Nephron (organoid): ENCODE measurements at regions not wholly inside any gene's neighbourhood (a gene's known extent, or its start where the extent isn't known, plus 50 kb on each side); places are given as distances from the start of the nearest gene placed in this dataset.
"Not testable (repeated sequence)": the region's sequence is repeated elsewhere in the genome, so short reads cannot be mapped to it uniquely, and the experiment has no call there.

Experiments used
- H3K27ac Mint-ChIP-seq, 3 experiments: 2 replicates each; pipeline ENCODE4 v1.8.0; 2020; ENCODE audit warnings: mixed read lengths in 3 of 3, mild to moderate bottlenecking in 2 of 3, moderate library complexity in 1 of 3
- H3K27me3 Mint-ChIP-seq: 2 replicates; pipeline ENCODE4 v1.8.0; 2021; ENCODE audit warnings: low read depth, mild to moderate bottlenecking, moderate library complexity, mixed read lengths
- H3K36me3 Mint-ChIP-seq: 2 replicates; pipeline ENCODE4 v1.8.0; 2020; ENCODE audit warnings: low read depth, mixed read lengths
- H3K4me1 Mint-ChIP-seq: 2 replicates; pipeline ENCODE4 v1.8.0; 2020; ENCODE audit warnings: mixed read lengths
- H3K4me3 Mint-ChIP-seq, 3 experiments: 2 replicates each; pipeline ENCODE4 v1.8.0; 2020; ENCODE audit warnings: mild to moderate bottlenecking in 3 of 3, mixed read lengths in 3 of 3, moderate library complexity in 2 of 3
- H3K9me3 Mint-ChIP-seq: 2 replicates; pipeline ENCODE4 v1.8.0; 2020; ENCODE audit warnings: mixed read lengths
- CTCF ChIP-seq, 3 experiments: fragments of 200-600 bp; sonication (generic); IDR thresholded peaks; one replicate each; pipeline ENCODE4 v1.5.0; 2021; ENCODE audit warnings: antibody characterized with exemption in 3 of 3; ENCODE audit not compliant: unreplicated experiment in 3 of 3

GRCh38 chrX:1877780-1878179, 262.9 kb downstream of the ASMT start:
- H3K4me1 Mint-ChIP-seq: no peaks in the 10 kb centered on the region
- peaks cover 7% of the 10 kb centered on the region for H3K36me3 Mint-ChIP-seq
- TF ChIP-seq CTCF (IDR thresholded peaks at IDR 0.05; ENCODE audit: unreplicated experiment in 3 of 3): no peak
- no peak overlapping the region for H3K27ac Mint-ChIP-seq
- peaks cover 3% of the 10 kb centered on the region for H3K9me3 Mint-ChIP-seq
- H3K27me3 Mint-ChIP-seq: no peaks in the 10 kb centered on the region
- no peak overlapping the region for H3K4me3 Mint-ChIP-seq

- H3K36me3 Mint-ChIP-seq, H3K4me3 Mint-ChIP-seq, H3K4me1 Mint-ChIP-seq, H3K27ac Mint-ChIP-seq, H3K27me3 Mint-ChIP-seq: not testable (repeated sequence)
- peaks cover 21% of the 10 kb centered on the region for H3K9me3 Mint-ChIP-seq
Measured at GRCh38 chrX:1880884-1881817, 266.3 kb downstream of the ASMT start.

GRCh38 chrX:1883772-1884171, 268.9 kb downstream of the ASMT start:
- H3K4me1 Mint-ChIP-seq: peaks cover 5% of the 10 kb centered on the region
- no peak for TF ChIP-seq CTCF (IDR thresholded peaks at IDR 0.05; ENCODE audit: unreplicated experiment in 3 of 3)
- H3K27me3 Mint-ChIP-seq: no peaks in the 10 kb centered on the region
- peaks cover 21% of the 10 kb centered on the region for H3K9me3 Mint-ChIP-seq
- peak overlapping the region in 1 of 3 experiments; percentile 5 for H3K27ac Mint-ChIP-seq
- H3K36me3 Mint-ChIP-seq: peaks cover 3% of the 10 kb centered on the region
- H3K4me3 Mint-ChIP-seq: no peak overlapping the region

- no peak for TF ChIP-seq CTCF (IDR thresholded peaks at IDR 0.05; ENCODE audit: unreplicated experiment in 3 of 3)
Measured at GRCh38 chrX:1884446-1884845, 269.6 kb downstream of the ASMT start.

GRCh38 chrX:1885116-1885515, 270.3 kb downstream of the ASMT start:
- no peak for TF ChIP-seq CTCF (IDR thresholded peaks at IDR 0.05; ENCODE audit: unreplicated experiment in 3 of 3)
- H3K27ac Mint-ChIP-seq: no peak overlapping the region
- H3K36me3 Mint-ChIP-seq: peaks cover 2% of the 10 kb centered on the region
- H3K9me3 Mint-ChIP-seq: peaks cover 24% of the 10 kb centered on the region
- peaks cover 5% of the 10 kb centered on the region for H3K4me1 Mint-ChIP-seq
- no peak overlapping the region for H3K4me3 Mint-ChIP-seq
- H3K27me3 Mint-ChIP-seq: no peaks in the 10 kb centered on the region

More at GRCh38 chrX:1884446-1884845, 269.6 kb downstream of the ASMT start:
- Mint-ChIP-seq H3K4me1 (peaks cover 5% of the 10 kb centered on the region), H3K27me3 (no peaks in the 10 kb centered on the region), H3K36me3 (peaks cover 3% of the 10 kb centered on the region), H3K27ac (no peak overlapping the region), H3K9me3 (peaks cover 24% of the 10 kb centered on the region), H3K4me3 (no peak overlapping the region)

GRCh38 chrX:1888305-1888704, 273.4 kb downstream of the ASMT start:
- peaks cover 24% of the 10 kb centered on the region for H3K9me3 Mint-ChIP-seq
- not testable (repeated sequence) for H3K4me1 Mint-ChIP-seq, H3K27ac Mint-ChIP-seq

GRCh38 chrX:1894026-1894294, 279.1 kb downstream of the ASMT start:
- no peak for TF ChIP-seq CTCF (IDR thresholded peaks at IDR 0.05; ENCODE audit: unreplicated experiment in 3 of 3)
- Mint-ChIP-seq H3K36me3 (no peaks in the 10 kb centered on the region), H3K9me3 (peaks cover under 1% of the 10 kb centered on the region), H3K27ac (no peak overlapping the region), H3K4me1 (no peaks in the 10 kb centered on the region), H3K27me3 (peaks cover 4% of the 10 kb centered on the region), H3K4me3 (no peak overlapping the region)

More at GRCh38 chrX:1888305-1888704, 273.4 kb downstream of the ASMT start:
- H3K27me3 Mint-ChIP-seq, H3K36me3 Mint-ChIP-seq, H3K4me3 Mint-ChIP-seq: not testable (repeated sequence)
